GM23338 (cell line): ENCODE measurements at regions not wholly inside any gene's neighbourhood (a gene's known extent, or its start where the extent isn't known, plus 50 kb on each side); places are given as distances from the start of the nearest gene placed in this dataset.

Experiments
- ATAC-seq: fragments of 200-7000 bp; cut with Tn5 transposase; 3 replicates; pipeline ENCODE4 v1.9.1; 2020
- DNase-seq: peaks from one replicate; pipeline ENCODE4 v3.0.0-alpha.2; 2015; ENCODE audit warnings: low spot score
- H2AFZ ChIP-seq: fragments of 200-600 bp; sonication (generic); 2 replicates; pipeline ENCODE4 v1.8.0; 2016; ENCODE audit warnings: antibody characterized with exemption, mild to moderate bottlenecking, moderate library complexity
- H3F3A ChIP-seq: fragments of 200-600 bp; sonication (generic); replicated peaks from 2 replicates; pipeline ENCODE4 v1.8.0; 2017; ENCODE audit warnings: antibody characterized with exemption, mixed run types, low read depth
- H3K27ac ChIP-seq: fragments of 200-600 bp; sonication (generic); 2 replicates; pipeline ENCODE4 v1.6.1; 2016; ENCODE audit warnings: low read depth
- H3K27me3 ChIP-seq: fragments of 200-600 bp; sonication (generic); 2 replicates; pipeline ENCODE4 v1.8.0; 2016; ENCODE audit warnings: mild to moderate bottlenecking, mixed run types, moderate library complexity; ENCODE audit not compliant: insufficient read depth
- H3K36me3 ChIP-seq: fragments of 200-600 bp; sonication (generic); 2 replicates; pipeline ENCODE4 v1.8.0; 2016; ENCODE audit warnings: mild to moderate bottlenecking; ENCODE audit not compliant: insufficient read depth
- H3K4me1 ChIP-seq: fragments of 200-600 bp; sonication (generic); 2 replicates; pipeline ENCODE4 v1.8.0; 2016; ENCODE audit warnings: mild to moderate bottlenecking, moderate library complexity; ENCODE audit not compliant: insufficient read depth
- H3K4me2 ChIP-seq: fragments of 200-600 bp; sonication (generic); 2 replicates; pipeline ENCODE4 v1.7.1; 2017; ENCODE audit warnings: mixed run types
- H3K4me3 ChIP-seq: fragments of 200-600 bp; sonication (generic); 2 replicates; pipeline ENCODE4 v1.6.1; 2016; ENCODE audit warnings: mixed run types
- H3K79me2 ChIP-seq: fragments of 200-600 bp; sonication (generic); replicated peaks from 2 replicates; pipeline ENCODE4 v1.8.0; 2017; ENCODE audit warnings: mild to moderate bottlenecking; ENCODE audit not compliant: insufficient read depth
- H3K9me2 ChIP-seq: fragments of 200-600 bp; sonication (generic); 2 replicates; pipeline ENCODE4 v1.8.0; 2017; ENCODE audit not compliant: insufficient read depth
- H4K20me1 ChIP-seq: fragments of 200-600 bp; sonication (generic); replicated peaks from 2 replicates; pipeline ENCODE4 v1.8.0; 2017; ENCODE audit warnings: mild to moderate bottlenecking; ENCODE audit not compliant: insufficient read depth
- H3K27ac Mint-ChIP-seq: 2 replicates; pipeline ENCODE4 v1.8.0; 2020; ENCODE audit warnings: inconsistent platforms, mild to moderate bottlenecking, moderate library complexity, mixed read lengths
- H3K27me3 Mint-ChIP-seq: 3 replicates; pipeline ENCODE4 v1.8.0; 2022; ENCODE audit warnings: low read depth, mild to moderate bottlenecking, moderate library complexity, mixed read lengths, inconsistent platforms; ENCODE audit not compliant: insufficient read depth, poor library complexity
- H3K36me3 Mint-ChIP-seq: 3 replicates; pipeline ENCODE4 v1.8.0; 2021; ENCODE audit warnings: low read depth, mild to moderate bottlenecking, inconsistent platforms, moderate library complexity, mixed read lengths
- H3K4me1 Mint-ChIP-seq: 3 replicates; pipeline ENCODE4 v1.8.0; 2020; ENCODE audit warnings: mild to moderate bottlenecking, inconsistent platforms, mixed read lengths
- H3K4me3 Mint-ChIP-seq: 3 replicates; pipeline ENCODE4 v1.8.0; 2021; ENCODE audit warnings: moderate library complexity, mild to moderate bottlenecking, inconsistent platforms, mixed read lengths
- H3K9me3 Mint-ChIP-seq: 3 replicates; pipeline ENCODE4 v1.8.0; 2020; ENCODE audit warnings: moderate library complexity, mild to moderate bottlenecking, inconsistent platforms, mixed read lengths
- CREB1 ChIP-seq: fragments of 250-450 bp; sonication (Bioruptor Pico); IDR thresholded peaks from 2 replicates; pipeline ENCODE4 v1.5.0; 2020; ENCODE audit warnings: low read depth, mild to moderate bottlenecking, moderate library complexity
- EZH2 ChIP-seq: fragments of 200-600 bp; sonication (generic); IDR thresholded peaks from one replicate; pipeline ENCODE4 v1.8.0; 2017; ENCODE audit warnings: antibody characterized with exemption, mild to moderate bottlenecking, low read depth; ENCODE audit not compliant: unreplicated experiment
- EZH2phosphoT487 ChIP-seq: fragments of 200-600 bp; sonication (generic); IDR thresholded peaks from one replicate; pipeline ENCODE4 v1.8.1; 2018; ENCODE audit warnings: antibody characterized with exemption; ENCODE audit not compliant: unreplicated experiment
- JUNB ChIP-seq: IDR thresholded peaks from one replicate; pipeline ENCODE4 v1.6.1; 2016; ENCODE audit warnings: antibody characterized with exemption; ENCODE audit not compliant: unreplicated experiment
- NANOG ChIP-seq: IDR thresholded peaks from 2 replicates; pipeline ENCODE4 v1.6.1; 2016; ENCODE audit warnings: antibody characterized with exemption, borderline replicate concordance
- POLR2AphosphoS5 ChIP-seq: IDR thresholded peaks from 2 replicates; pipeline ENCODE4 v1.6.1; 2016; ENCODE audit warnings: antibody characterized with exemption, low read depth
- REST ChIP-seq: IDR thresholded peaks from one replicate; pipeline ENCODE4 v1.6.1; 2018; ENCODE audit warnings: antibody characterized with exemption; ENCODE audit not compliant: unreplicated experiment
- STAT1 ChIP-seq: IDR thresholded peaks from one replicate; pipeline ENCODE4 v1.6.1; 2016; ENCODE audit warnings: antibody characterized with exemption; ENCODE audit not compliant: unreplicated experiment
- ZNF462 ChIP-seq: fragments of 250-450 bp; sonication (Bioruptor Pico); IDR thresholded peaks from 2 replicates; pipeline ENCODE4 v1.5.0; 2020; ENCODE audit warnings: mild to moderate bottlenecking, moderate library complexity
- TF ChIP-seq, protein P1 (sequence below), 2 experiments: fragments of 200-600 bp in 1 of 2; sonication (generic) in 1 of 2; conservative IDR thresholded peaks; 2 replicates each; pipeline versions ENCODE4 v1.5.1 to v1.6.1; 2016 to 2017; ENCODE audit warnings: antibody characterized with exemption in 2 of 2, low read depth in 2 of 2, mild to moderate bottlenecking in 2 of 2, moderate library complexity in 1 of 2

DNA sequence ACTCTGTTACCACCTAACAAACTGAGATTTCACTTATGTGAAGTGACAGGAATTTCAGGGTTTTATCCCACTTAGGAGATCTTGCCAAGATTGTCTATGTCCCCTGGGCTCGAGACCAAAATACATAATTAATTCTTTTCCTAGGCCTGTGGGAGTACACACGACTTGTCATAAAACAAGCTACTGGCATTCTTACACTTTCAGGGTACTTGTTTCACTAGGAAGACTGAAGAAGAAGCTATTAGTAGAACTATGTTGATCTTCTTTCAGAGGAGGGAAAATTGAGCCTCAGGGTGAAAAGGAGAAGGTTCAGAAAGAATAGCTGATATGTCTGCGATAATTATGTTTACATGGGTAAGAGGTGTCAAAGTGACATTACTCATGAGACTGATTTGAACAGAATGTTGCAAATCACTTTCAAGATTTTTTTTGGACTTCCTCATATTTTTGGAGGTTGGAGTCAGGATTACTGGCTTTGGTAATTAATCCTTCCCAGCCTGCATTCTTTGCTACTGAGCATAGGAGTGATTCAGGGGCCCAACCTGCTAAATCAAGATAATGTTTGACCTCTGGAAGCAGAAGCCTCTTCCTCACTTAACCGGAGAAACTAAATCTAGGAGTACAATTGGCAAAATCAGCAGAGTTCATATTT, 240.0 kb upstream of the NT5C1B start:
- Histone ChIP-seq H3K4me2 (no peak overlapping the region), H4K20me1 (no peaks in the 10 kb centered on the region), H3F3A (no peaks in the 10 kb centered on the region), H3K4me3 (no peak overlapping the region), H3K27ac (no peak overlapping the region), H2AFZ (no peak overlapping the region), H3K27me3 (no peaks in the 10 kb centered on the region), H3K36me3 (no peaks in the 10 kb centered on the region), H3K79me2 (no peaks in the 10 kb centered on the region), H3K4me1 (no peaks in the 10 kb centered on the region), H3K9me2 (no peaks in the 10 kb centered on the region)
- no peak for ATAC-seq
- Mint-ChIP-seq H3K27me3 (no peaks in the 10 kb centered on the region), H3K36me3 (no peaks in the 10 kb centered on the region), H3K4me3 (no peak overlapping the region), H3K9me3 (no peaks in the 10 kb centered on the region), H3K4me1 (no peaks in the 10 kb centered on the region; the same call in 2 of the 3 replicates), H3K27ac (no peak overlapping the region)
- DNase-seq = no peak
- TF ChIP-seq, protein P1, sequence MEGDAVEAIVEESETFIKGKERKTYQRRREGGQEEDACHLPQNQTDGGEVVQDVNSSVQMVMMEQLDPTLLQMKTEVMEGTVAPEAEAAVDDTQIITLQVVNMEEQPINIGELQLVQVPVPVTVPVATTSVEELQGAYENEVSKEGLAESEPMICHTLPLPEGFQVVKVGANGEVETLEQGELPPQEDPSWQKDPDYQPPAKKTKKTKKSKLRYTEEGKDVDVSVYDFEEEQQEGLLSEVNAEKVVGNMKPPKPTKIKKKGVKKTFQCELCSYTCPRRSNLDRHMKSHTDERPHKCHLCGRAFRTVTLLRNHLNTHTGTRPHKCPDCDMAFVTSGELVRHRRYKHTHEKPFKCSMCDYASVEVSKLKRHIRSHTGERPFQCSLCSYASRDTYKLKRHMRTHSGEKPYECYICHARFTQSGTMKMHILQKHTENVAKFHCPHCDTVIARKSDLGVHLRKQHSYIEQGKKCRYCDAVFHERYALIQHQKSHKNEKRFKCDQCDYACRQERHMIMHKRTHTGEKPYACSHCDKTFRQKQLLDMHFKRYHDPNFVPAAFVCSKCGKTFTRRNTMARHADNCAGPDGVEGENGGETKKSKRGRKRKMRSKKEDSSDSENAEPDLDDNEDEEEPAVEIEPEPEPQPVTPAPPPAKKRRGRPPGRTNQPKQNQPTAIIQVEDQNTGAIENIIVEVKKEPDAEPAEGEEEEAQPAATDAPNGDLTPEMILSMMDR (conservative IDR thresholded peaks at IDR 0.05; ENCODE audit: low read depth in 2 of 2) = no peak
- TF ChIP-seq JUNB (no peak), CREB1 (CRISPR knock-in tag) (no peak), EZH2phosphoT487 (no peak)

GRCh38 chr2:18828296-18828695, 238.9 kb upstream of the NT5C1B start:
- ATAC-seq (no peak), DNase-seq (no peak)
- no peaks in the 10 kb centered on the region for H3K9me2 ChIP-seq
- H3K4me1 ChIP-seq = no peaks in the 10 kb centered on the region
- H3K4me1 Mint-ChIP-seq = no peaks in the 10 kb centered on the region; the same call in 2 of the 3 replicates
- no peak overlapping the region for H3K27ac Mint-ChIP-seq
- no peaks in the 10 kb centered on the region for H3K36me3 ChIP-seq
- no peak overlapping the region for H2AFZ ChIP-seq
- no peak overlapping the region for H3K27ac ChIP-seq
- no peaks in the 10 kb centered on the region for H3K36me3 Mint-ChIP-seq
- no peaks in the 10 kb centered on the region for H3K9me3 Mint-ChIP-seq
- H3K4me2 ChIP-seq = no peak overlapping the region
- H3K27me3 ChIP-seq = no peaks in the 10 kb centered on the region
- H3K4me3 ChIP-seq = no peak overlapping the region
- no peak overlapping the region for H3K4me3 Mint-ChIP-seq
- H3F3A ChIP-seq = no peaks in the 10 kb centered on the region
- H3K27me3 Mint-ChIP-seq = no peaks in the 10 kb centered on the region
- H3K79me2 ChIP-seq = no peaks in the 10 kb centered on the region
- no peaks in the 10 kb centered on the region for H4K20me1 ChIP-seq
- no peak for TF ChIP-seq ZNF462
- TF ChIP-seq NANOG = no peak
- TF ChIP-seq EZH2 = no peak
- no peak for TF ChIP-seq STAT1
- TF ChIP-seq POLR2AphosphoS5 = no peak
- TF ChIP-seq JUNB = no peak
- TF ChIP-seq CREB1 (CRISPR knock-in tag) = no peak
- TF ChIP-seq REST = no peak
